ENCODE measurements at regions not wholly inside any gene's neighbourhood (a gene's known extent, or its start where the extent isn't known, plus 50 kb on each side); places are given as distances from the start of the nearest gene placed in this dataset.

- DNase-seq (ENCODE audit: low read depth): no peak
- no peak for TF ChIP-seq CTCF (IDR thresholded peaks at IDR 0.05; ENCODE audit: insufficient read depth, low read depth, low read length)
- no peak overlapping the region for H3K4me3 ChIP-seq (ENCODE audit: low read depth, low read length)
These were observed 95.7 kb downstream of the VSTM2A start for GRCh38 chr7:54637712-54638396.

GRCh38 chr7:54632696-54633095 is 90.5 kb downstream of the VSTM2A start:
- TF ChIP-seq CTCF (IDR thresholded peaks at IDR 0.05; ENCODE audit: insufficient read depth, low read depth, low read length): no peak
- no peak for DNase-seq (ENCODE audit: low read depth)
- H3K4me3 ChIP-seq (ENCODE audit: low read depth, low read length): no peak overlapping the region

GRCh38 chr7:54629771-54630170 is 87.6 kb downstream of the VSTM2A start:
- no peak for TF ChIP-seq CTCF (IDR thresholded peaks at IDR 0.05; ENCODE audit: insufficient read depth, low read depth, low read length)
- no peak for DNase-seq (ENCODE audit: low read depth)

GRCh38 chr7:54622696-54623309 is 80.6 kb downstream of the VSTM2A start:
- DNase-seq (ENCODE audit: low read depth): no peak
- TF ChIP-seq CTCF (IDR thresholded peaks at IDR 0.05; ENCODE audit: insufficient read depth, low read depth, low read length): no peak
- no peak overlapping the region for H3K4me3 ChIP-seq (ENCODE audit: low read depth, low read length)

More at GRCh38 chr7:54629771-54630170, 87.6 kb downstream of the VSTM2A start:
- no peak overlapping the region for H3K4me3 ChIP-seq (ENCODE audit: low read depth, low read length)

Data from fibroblast of villous mesenchyme (primary cell).